SHP77 treated with DMSO at 0.1 percent for 48 hours (cell line): ENCODE measurements at regions not wholly inside any gene's neighbourhood (a gene's known extent, or its start where the extent isn't known, plus 50 kb on each side); places are given as distances from the start of the nearest gene placed in this dataset.
"Not testable (repeated sequence)": the region's sequence is repeated elsewhere in the genome, so short reads cannot be mapped to it uniquely, and the experiment has no call there.

Experiments used
- DNase-seq: peaks from one replicate; lab custom pipeline; 2025; lab: John Stamatoyannopoulos, UW

GRCh38 chr6:47407300-47408281, 70.0 kb upstream of the CD2AP start:
- no peak for DNase-seq

- DNase-seq: peak; percentile 49
Observed at GRCh38 chr6:47413752-47414422, 63.7 kb upstream of the CD2AP start.

- no peak for DNase-seq
Observed at GRCh38 chr6:47414423-47415167, 63.0 kb upstream of the CD2AP start.

GRCh38 chr6:47416396-47417345, 60.9 kb upstream of the CD2AP start:
- DNase-seq: no peak

- no peak for DNase-seq
Observed at GRCh38 chr6:47419621-47420020, 58.0 kb upstream of the CD2AP start.

- no peak for DNase-seq
Observed at GRCh38 chr6:47420394-47421371, 56.9 kb upstream of the CD2AP start.

GRCh38 chr6:47423079-47423478, 54.5 kb upstream of the CD2AP start:
- DNase-seq: no peak

- DNase-seq: no peak
Observed at GRCh38 chr6:47424436-47424836, 53.2 kb upstream of the CD2AP start.

GRCh38 chr6:47425724-47426123, 51.9 kb upstream of the CD2AP start:
- DNase-seq: not testable (repeated sequence)

GRCh38 chr6:47426524-47427302, 50.9 kb upstream of the CD2AP start:
- DNase-seq: no peak

- no peak for DNase-seq
Observed at GRCh38 chr6:47427680-47428079, 49.9 kb upstream of the CD2AP start.
